GM12878 (cell line): ENCODE measurements at regions not wholly inside any gene's neighbourhood (a gene's known extent, or its start where the extent isn't known, plus 50 kb on each side); places are given as distances from the start of the nearest gene placed in this dataset.

ENCODE experiments used
- ATAC-seq: fragments of 200-7000 bp; cut with Tn5 transposase; 3 replicates; pipeline ENCODE4 v1.9.1; 2020; ENCODE audit warnings: mild to moderate bottlenecking, moderate library complexity
- BruUV-seq: library from RNA; stranded (reverse); fragments of 400-500 nt; replicated peaks from 2 replicates; lab custom pipeline; 2021; lab: Mats Ljungman, UMichigan
- CTCF ChIA-PET: fragments of 300-600 bp; sonication (Branson Sonifier 250); formaldehyde crosslinking; extraction: SDS; loops from one replicate; lab custom pipeline; 2021; ENCODE audit warnings: inconsistent platforms; lab: Yijun Ruan, JAX
- POLR2A ChIA-PET: fragments of 350-600 bp; formaldehyde crosslinking; extraction: SDS; loops from one replicate; lab custom pipeline; 2021; ENCODE audit warnings: inconsistent platforms; lab: Charles Lee
- RAD21 ChIA-PET: fragments of 300-600 bp; sonication (Branson Sonifier 250); formaldehyde crosslinking; loops from one replicate; lab custom pipeline; 2023; ENCODE audit warnings: antibody characterized with exemption; ENCODE audit not compliant: unreplicated experiment; lab: Charles Lee
- SMC1A ChIA-PET: fragments of 300-600 bp; sonication (Branson Sonifier 250); formaldehyde crosslinking; loops from one replicate; lab custom pipeline; 2023; ENCODE audit not compliant: unreplicated experiment, uncharacterized antibody; lab: Charles Lee
- DNase-seq: peaks from one replicate; pipeline ENCODE4 v3.0.0-alpha.2; 2011; ENCODE audit warnings: low read depth, low spot score
- FAIRE-seq: peaks from 3 replicates; lab custom pipeline; 2011; peaks lifted over from hg19 to GRCh38; lab: Jason Lieb, UNC
- H2AFZ ChIP-seq: 2 replicates; pipeline ENCODE4 v1.6.0; 2011; ENCODE audit warnings: low read depth, low read length, control low read depth; ENCODE audit not compliant: control insufficient read depth
- H3K27ac ChIP-seq: 2 replicates; pipeline ENCODE4 v1.5.1; 2011; ENCODE audit warnings: control low read depth; ENCODE audit not compliant: control insufficient read depth, insufficient read depth
- H3K27me3 ChIP-seq, 2 experiments: replicated peaks in 1 of 2; 2 replicates each; pipeline versions ENCODE4 v1.6.0 to v1.6.1; 2011; ENCODE audit warnings: low read length in 1 of 2; ENCODE audit not compliant: control insufficient read depth in 2 of 2, insufficient read depth in 2 of 2
- H3K36me3 ChIP-seq, 2 experiments: 2 replicates each; pipeline ENCODE4 v1.5.1; 2011; ENCODE audit warnings: low read length in 1 of 2; ENCODE audit not compliant: control insufficient read depth in 2 of 2, insufficient read depth in 2 of 2
- H3K4me1 ChIP-seq: 2 replicates; pipeline ENCODE4 v1.6.1; 2011; ENCODE audit warnings: mild to moderate bottlenecking, low read length, moderate library complexity, mixed read lengths; ENCODE audit not compliant: control insufficient read depth, insufficient read depth
- H3K4me2 ChIP-seq: 2 replicates; pipeline ENCODE4 v1.6.0; 2011; ENCODE audit warnings: control low read depth; ENCODE audit not compliant: control insufficient read depth, insufficient read depth
- H3K4me3 ChIP-seq: fragments of 200-600 bp; sonication (generic); 2 replicates; pipeline ENCODE4 v1.5.1; 2016
- H3K79me2 ChIP-seq: 2 replicates; pipeline ENCODE4 v1.6.0; 2011; ENCODE audit warnings: low read length; ENCODE audit not compliant: control insufficient read depth, insufficient read depth
- H3K9ac ChIP-seq: 2 replicates; pipeline ENCODE4 v1.8.0; 2011; ENCODE audit warnings: low read length, control low read depth, mixed read lengths; ENCODE audit not compliant: control insufficient read depth, insufficient read depth
- H3K9me3 ChIP-seq: replicated peaks from 3 replicates; pipeline ENCODE4 v1.5.1; 2011; ENCODE audit warnings: mild to moderate bottlenecking, low read length; ENCODE audit not compliant: control insufficient read depth, insufficient read depth
- H4K20me1 ChIP-seq: 2 replicates; pipeline ENCODE4 v1.6.0; 2011; ENCODE audit not compliant: control insufficient read depth, insufficient read depth
- ASH2L ChIP-seq: fragments of 300-600, 200-600 bp; sonication (generic); IDR thresholded peaks from 2 replicates; pipeline ENCODE4 v1.6.1; 2017; ENCODE audit warnings: low read depth, mild to moderate bottlenecking, borderline replicate concordance
- CHD4 ChIP-seq: fragments of 200-600 bp; sonication (generic); IDR thresholded peaks from 2 replicates; pipeline ENCODE4 v1.6.1; 2016; ENCODE audit warnings: mild to moderate bottlenecking
- ETV6 ChIP-seq, 2 experiments: fragments of 450-650 bp in 1 of 2; IDR thresholded peaks in 1 of 2; conservative IDR thresholded peaks in 1 of 2; 2 replicates each; pipeline ENCODE4 v1.6.1; 2014; ENCODE audit warnings: antibody characterized with exemption in 1 of 2, borderline replicate concordance in 1 of 2, low read depth in 1 of 2, mild to moderate bottlenecking in 1 of 2, moderate library complexity in 1 of 2
- MEF2A ChIP-seq: IDR thresholded peaks from 2 replicates; pipeline ENCODE4 v1.6.1; 2011; ENCODE audit warnings: low read depth, mild to moderate bottlenecking, low read length, moderate library complexity; ENCODE audit not compliant: insufficient read depth
- MYC ChIP-seq: IDR thresholded peaks from 2 replicates; pipeline ENCODE4 v1.6.1; 2011; ENCODE audit warnings: mild to moderate bottlenecking, low read length, moderate library complexity, inconsistent platforms; ENCODE audit not compliant: insufficient read depth, insufficient replicate concordance, insufficient read length, severe bottlenecking
- PML ChIP-seq: IDR thresholded peaks from 2 replicates; pipeline ENCODE4 v1.6.1; 2012; ENCODE audit warnings: low read length, inconsistent platforms
- RB1 ChIP-seq: fragments of 450-650 bp; formaldehyde crosslinking; IDR thresholded peaks from 2 replicates; pipeline ENCODE4 v1.6.1; 2017; ENCODE audit warnings: mild to moderate bottlenecking, borderline replicate concordance
- SMAD5 ChIP-seq: IDR thresholded peaks from 2 replicates; pipeline ENCODE4 v1.6.1; 2016; ENCODE audit warnings: antibody characterized with exemption, low read depth
- TCF3 ChIP-seq: IDR thresholded peaks from 2 replicates; pipeline ENCODE4 v1.6.1; 2012; ENCODE audit warnings: low read depth, mild to moderate bottlenecking, low read length, borderline replicate concordance; ENCODE audit not compliant: insufficient read depth
- WGBS: methylation state at CpG from one replicate; pipeline ENCODE4 v1.1.6; 2016; ENCODE audit warnings: low lambda C conversion rate; ENCODE audit not compliant: insufficient replicate concordance, insufficient coverage; ENCODE audit errors: missing lambda C conversion rate; 5-methylcytosine and 5-hydroxymethylcytosine counted together
- in situ Hi-C: fragments of 300-500 bp; cut with MboI; formaldehyde crosslinking; loops from 9 replicates; pipeline ENCODE4 v1.14.3; 2018; ENCODE audit warnings: mixed read lengths
- intact Hi-C: fragments of 100-400 bp; cut with micrococcal nuclease; formaldehyde crosslinking; loops from one replicate; pipeline ENCODE4 v1.14.2; 2022; ENCODE audit not compliant: unreplicated experiment
- TF ChIP-seq, protein P1 (sequence below): fragments of 450-650 bp; IDR thresholded peaks from 2 replicates; pipeline ENCODE4 v1.6.1; 2018; ENCODE audit warnings: mild to moderate bottlenecking, low read depth, moderate library complexity; ENCODE audit not compliant: partially characterized antibody

- DNase-seq: no peak
- H3K4me1 ChIP-seq: no peaks in the 10 kb centered on the region
- H3K36me3 ChIP-seq: no peaks in the 10 kb centered on the region
- CTCF ChIA-PET: no interaction called here
- H3K27me3 ChIP-seq: no peaks in the 10 kb centered on the region
- no peak overlapping the region for H3K4me3 ChIP-seq
- TF ChIP-seq ETV6 (conservative IDR thresholded peaks at IDR 0.05 in 1 of 2, IDR thresholded peaks at IDR 0.05 in 1 of 2; ENCODE audit: borderline replicate concordance in 1 of 2, low read depth in 1 of 2): no peak
- no peak for TF ChIP-seq CHD4
- no peak for TF ChIP-seq MEF2A
- TF ChIP-seq, protein P1, sequence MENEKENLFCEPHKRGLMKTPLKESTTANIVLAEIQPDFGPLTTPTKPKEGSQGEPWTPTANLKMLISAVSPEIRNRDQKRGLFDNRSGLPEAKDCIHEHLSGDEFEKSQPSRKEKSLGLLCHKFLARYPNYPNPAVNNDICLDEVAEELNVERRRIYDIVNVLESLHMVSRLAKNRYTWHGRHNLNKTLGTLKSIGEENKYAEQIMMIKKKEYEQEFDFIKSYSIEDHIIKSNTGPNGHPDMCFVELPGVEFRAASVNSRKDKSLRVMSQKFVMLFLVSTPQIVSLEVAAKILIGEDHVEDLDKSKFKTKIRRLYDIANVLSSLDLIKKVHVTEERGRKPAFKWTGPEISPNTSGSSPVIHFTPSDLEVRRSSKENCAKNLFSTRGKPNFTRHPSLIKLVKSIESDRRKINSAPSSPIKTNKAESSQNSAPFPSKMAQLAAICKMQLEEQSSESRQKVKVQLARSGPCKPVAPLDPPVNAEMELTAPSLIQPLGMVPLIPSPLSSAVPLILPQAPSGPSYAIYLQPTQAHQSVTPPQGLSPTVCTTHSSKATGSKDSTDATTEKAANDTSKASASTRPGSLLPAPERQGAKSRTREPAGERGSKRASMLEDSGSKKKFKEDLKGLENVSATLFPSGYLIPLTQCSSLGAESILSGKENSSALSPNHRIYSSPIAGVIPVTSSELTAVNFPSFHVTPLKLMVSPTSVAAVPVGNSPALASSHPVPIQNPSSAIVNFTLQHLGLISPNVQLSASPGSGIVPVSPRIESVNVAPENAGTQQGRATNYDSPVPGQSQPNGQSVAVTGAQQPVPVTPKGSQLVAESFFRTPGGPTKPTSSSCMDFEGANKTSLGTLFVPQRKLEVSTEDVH: no peak
- TF ChIP-seq MYC: no peak
- no peak for TF ChIP-seq TCF3
- TF ChIP-seq SMAD5: no peak
- no peak for TF ChIP-seq RB1
- no peak for TF ChIP-seq ASH2L
- no peak for TF ChIP-seq PML
- TF ChIP-seq, all 136 proteins: peak for 0
- RAD21 ChIA-PET: no interaction called here
- POLR2A ChIA-PET: no interaction called here
- Histone ChIP-seq H2AFZ (no peak overlapping the region), H3K27ac (no peak overlapping the region), H3K9ac (no peak overlapping the region), H3K9me3 (no peaks in the 10 kb centered on the region), H3K79me2 (no peaks in the 10 kb centered on the region), H4K20me1 (no peaks in the 10 kb centered on the region), H3K4me2 (no peak overlapping the region)
- in situ Hi-C loops (no loop called here), intact Hi-C loops (no loop called here)
- ATAC-seq (no peak), FAIRE-seq (no peak)
- no TSS peak for BruUV-seq
- SMC1A ChIA-PET: no interaction called here
- 0% methylated on average over 2 of the region's 2 CpGs for WGBS
Observed at GRCh38 chr16:9509663-9510062, 418.2 kb downstream of the HAPSTR1 start.
